UCSD-AML1 (cell line): ENCODE measurements at regions not wholly inside any gene's neighbourhood (a gene's known extent, or its start where the extent isn't known, plus 50 kb on each side); places are given as distances from the start of the nearest gene placed in this dataset.
"Not testable (repeated sequence)": the region's sequence is repeated elsewhere in the genome, so short reads cannot be mapped to it uniquely, and the experiment has no call there.

Source experiments
- DNase-seq: peaks from one replicate; lab custom pipeline; 2025; ENCODE audit not compliant: unreplicated experiment; lab: John Stamatoyannopoulos, UW

DNA sequence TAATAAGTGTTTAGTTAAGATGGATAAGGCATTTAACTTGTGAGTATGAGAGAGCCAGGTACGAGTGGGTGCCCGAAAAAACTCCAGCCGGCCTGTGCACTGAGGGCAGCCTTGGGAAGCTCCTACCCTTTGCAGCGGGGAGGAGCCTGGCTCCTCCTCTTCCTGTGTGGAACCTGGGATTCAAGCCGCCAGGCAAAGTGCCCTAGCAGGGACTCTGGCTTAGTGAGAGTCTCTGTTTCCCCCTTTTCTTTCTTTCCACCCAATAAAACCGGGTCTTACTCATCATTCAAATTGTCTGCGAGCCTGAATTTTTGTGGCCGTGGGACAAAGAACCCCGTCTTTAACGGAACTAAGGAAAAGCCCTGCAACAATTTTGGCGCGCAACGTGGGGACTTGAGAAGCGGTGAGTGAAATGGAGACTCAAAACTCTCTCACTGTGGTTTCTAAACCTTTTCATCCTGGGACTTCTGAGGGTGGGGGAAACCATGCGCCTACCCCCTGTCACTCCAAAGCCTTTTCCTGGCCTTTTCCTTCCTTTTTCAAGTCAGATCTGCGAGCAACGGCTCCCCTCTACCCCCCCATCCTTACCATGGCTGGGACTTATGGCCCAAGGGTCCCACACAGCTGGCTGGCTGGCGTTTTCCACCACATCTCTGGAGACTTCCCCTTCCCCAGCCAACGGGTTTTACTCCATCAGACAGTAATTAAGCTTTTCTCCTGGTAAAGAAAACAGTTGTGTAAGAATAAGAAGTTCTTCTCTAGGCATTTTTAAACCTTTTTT, 535.7 kb upstream of the ACO1 start:
- no peak for DNase-seq

DNA sequence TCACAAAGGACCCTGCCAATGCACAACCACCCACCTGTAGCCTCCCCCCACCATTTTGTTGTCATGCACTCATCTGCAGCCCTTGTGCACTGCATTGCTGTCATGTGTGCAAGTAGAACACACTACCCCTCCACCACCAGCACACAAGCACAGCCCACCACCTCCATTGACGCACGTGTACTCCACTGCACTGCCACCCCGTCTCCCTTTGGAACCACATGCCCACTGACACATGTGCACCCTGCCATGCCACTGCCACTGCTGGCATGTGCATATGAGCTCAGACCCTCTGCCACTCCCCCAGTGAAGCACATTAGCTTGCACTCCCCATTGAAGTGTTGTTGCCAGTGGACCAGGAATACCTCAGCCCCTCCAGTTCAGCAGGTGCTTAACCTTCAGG, 530.3 kb upstream of the ACO1 start:
- no peak for DNase-seq

DNA sequence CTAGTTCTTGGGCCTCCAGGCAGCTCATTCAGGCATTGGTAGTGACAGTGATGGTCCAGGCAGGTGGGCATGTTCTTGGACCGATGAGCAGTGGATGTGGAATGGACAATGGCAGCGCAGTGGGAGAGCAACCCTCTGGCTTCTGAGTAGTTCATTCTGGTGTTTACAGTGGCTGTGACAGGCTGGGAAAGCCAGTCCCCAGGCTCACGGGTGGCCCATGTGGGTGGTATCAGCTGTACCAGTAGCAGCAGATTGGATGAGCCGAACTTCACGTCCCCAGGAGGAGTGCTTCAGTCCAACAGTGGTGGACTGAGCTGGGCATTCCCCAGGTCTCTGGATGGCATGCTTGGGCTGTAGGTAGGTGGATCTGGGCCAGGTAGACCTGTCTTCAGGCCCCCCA, 515.6 kb upstream of the ACO1 start:
- DNase-seq, result no peak

DNA sequence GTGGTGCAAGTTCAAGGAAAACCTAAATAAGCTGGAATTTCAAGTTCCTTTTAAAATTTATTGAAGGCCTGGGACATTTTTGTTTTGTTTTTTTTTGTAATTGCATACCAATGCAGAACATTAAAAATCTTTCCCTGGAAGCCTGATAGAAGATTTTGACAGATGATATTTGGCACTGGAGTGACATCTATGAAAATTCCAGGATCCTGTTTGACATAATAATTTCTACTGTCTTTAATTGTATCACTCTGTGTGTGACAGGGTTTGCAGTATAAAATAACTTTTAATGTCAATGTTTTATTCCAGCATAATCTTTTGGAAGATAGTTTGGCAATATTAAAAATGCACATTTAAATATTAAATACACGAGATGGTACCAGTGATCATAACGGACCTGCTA, 514.2 kb upstream of the ACO1 start:
- no peak for DNase-seq

DNA sequence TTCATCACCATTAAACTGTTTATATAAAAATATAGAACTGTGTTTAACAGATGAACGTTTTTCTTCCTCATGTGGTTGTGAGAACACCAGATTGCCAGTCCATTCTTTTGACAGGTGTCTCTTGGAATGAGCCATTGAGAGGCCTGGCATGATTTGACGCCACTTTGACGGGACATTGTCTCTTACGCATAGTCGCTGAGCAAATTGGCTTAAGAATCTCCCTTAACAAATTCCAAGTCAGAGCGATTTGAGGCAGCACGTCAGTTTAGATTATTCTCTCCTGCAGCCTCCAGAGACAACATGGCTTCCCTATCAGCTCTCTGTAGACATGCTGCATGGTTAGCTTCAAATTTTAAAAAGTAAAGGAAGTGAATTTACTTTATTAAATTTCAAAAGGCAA, 510.7 kb upstream of the ACO1 start:
- no peak for DNase-seq

DNA sequence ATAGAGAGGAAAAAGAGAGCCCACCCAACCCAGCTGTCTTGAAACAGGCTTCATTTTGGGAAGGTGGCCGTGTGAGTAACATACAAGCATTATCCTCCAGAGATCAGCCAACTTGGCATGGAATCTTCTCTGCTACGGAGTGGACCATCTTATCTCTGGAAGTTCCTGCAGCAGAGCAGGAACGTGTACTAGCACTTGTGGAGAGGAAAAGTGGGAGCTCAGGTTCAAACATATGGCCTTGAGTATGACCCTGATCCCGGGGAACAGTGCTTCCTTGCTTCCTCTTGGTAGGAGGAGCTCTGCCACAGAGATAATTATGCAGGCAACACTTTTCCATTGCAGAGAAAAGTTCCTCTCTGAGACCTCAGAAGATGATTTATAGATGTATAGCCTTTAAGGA, 490.4 kb upstream of the ACO1 start:
- no peak for DNase-seq

DNA sequence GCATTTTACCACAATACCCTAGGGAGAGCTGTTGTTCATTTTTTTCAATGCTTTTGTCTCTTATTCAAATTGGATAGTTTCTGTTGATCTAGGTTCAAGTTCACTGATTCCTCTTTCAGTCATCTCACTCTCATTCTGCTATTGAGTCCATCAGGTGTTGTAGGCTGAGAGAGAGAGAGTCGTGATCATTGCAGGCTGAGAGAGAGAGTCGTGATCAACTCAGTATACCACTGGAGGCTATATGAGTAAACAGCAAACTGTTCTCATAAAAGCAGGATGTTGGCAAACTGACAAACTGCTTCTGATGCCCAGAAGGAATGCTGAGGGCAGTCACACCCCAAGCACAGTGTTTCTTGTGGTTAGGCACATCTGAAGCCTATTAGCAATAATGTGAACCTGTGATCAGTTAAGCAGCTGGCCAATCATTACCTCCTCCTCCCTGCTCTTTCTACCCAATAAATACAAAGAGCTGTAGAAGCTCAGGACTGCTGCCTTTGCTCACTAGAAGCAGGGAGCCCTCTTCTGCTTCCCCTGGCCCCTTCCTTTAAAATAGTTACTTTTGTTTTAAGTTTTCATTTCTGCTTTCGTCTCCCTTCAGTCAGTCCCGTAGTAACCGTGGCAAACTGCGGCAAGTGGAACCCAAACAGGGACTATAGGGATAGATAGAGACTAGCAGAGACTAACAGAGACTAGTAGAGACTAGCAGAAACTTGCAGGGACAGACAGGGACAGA, 476.1 kb upstream of the ACO1 start:
- DNase-seq, result no peak

DNA sequence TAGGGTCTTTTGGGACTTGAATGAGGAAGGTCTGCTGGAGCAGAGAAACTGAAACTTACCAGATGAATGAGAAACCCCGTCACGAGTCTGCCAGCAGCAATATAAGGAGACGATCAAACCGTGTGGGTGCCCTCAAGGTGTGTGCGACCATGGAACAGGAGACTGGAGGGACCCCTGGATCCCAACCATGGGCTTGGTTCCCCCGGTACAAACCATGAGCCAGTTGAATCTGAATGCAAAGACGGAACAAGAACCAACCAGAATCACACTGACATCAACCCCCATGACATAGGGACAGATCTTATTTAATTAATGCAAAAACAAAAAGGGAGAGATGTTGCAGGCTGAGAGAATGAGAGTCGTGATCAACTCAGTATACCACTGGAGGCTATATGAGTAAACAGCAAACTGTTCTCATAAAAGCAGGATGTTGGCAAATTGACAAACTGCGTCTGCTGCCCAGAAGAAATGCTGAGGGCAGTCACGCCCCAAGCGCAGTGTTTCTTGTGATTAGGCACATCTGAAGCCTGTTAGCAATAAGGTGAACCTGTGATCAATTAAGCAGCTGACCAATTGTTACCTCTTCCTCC, 475.5 kb upstream of the ACO1 start:
- no peak for DNase-seq

DNA sequence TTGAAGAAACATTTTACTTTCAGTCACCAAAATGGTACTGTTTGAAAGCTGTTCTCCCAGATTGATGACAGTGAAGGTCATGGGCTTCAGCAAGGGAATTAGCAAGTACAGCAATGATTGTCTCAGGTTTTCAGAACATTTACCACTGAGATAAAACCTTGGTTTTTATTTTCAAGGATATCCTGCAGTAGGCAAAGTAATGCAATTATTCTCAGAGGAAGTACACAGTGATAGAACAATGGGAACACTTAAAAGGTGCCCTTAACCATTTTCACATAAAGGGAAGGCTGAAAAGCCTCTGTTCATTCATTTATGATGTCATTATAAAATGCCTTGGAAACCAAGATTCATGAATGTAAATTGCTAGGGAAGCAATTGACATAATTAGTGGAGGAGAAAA, 471.8 kb upstream of the ACO1 start:
- no peak for DNase-seq

DNA sequence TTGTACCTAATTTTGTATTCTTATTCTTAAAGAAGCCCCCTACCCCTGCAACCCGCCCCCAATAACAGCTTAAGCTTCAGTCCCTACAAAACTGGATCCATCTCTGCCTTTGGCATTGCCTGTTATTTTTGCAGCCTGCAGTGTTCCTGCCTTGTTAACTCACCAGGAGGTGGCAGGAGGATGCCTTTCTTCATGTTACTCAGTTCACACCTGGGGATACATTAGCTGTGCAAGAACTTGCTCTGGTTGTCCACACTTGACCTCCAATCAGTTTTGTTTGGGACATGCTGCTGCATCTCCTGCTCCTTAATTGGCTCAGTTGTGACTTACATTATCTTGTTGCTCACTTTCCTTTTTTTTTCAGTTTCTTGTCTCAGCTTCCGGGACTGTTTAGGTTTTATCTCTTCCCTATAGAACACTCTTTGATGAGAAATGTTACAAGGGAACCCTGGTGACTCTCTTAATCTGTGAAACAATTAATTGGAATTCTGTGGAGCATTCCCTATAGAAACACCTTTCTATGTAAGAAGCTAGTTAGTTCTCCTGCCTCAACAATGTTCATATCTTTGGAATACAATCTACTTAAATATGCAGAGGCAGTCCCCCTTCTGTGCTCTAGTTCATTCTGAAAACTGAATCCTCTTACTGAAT, 467.7 kb upstream of the ACO1 start:
- DNase-seq, result no peak

DNA sequence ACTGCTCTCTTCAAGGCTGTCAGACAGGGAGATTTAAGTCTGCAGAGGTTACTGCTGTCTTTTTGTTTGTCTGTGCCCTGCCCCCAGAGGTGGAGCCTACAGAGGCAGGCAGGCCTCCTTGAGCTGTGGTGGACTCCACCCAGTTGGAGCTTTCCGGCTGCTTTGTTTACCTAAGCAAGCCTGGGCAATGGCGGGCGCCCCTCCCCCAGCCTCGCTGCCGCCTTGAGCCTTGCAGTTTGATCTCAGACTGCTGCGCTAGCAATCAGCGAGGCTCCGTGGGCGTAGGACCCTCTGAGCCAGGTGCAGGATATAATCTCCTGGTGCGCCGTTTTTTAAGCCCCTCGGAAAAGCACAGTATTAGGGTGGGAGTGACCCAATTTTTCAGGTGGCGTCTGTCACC, 446.7 kb upstream of the ACO1 start:
- DNase-seq, result not testable (repeated sequence)

DNA sequence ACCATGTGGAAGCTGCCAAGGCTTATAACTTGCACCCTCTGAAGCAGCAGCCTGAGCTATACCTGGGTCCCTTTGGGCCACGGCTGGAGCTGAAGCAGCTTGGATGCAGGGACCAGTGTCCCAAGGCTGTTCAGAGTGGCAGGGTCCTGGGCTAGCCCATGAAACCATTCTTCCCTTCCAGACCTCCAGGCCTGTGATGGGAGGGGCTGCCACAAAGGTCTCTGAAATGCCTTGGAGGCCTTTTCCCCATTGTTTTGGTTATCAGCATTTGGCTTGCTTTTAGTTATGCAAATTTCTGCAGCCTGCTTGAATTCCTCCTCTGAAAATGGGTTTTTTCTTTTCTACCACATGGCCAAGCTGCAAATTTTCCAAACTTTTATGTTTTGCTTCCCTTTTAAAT, 433.7 kb upstream of the ACO1 start:
- no peak for DNase-seq

DNA sequence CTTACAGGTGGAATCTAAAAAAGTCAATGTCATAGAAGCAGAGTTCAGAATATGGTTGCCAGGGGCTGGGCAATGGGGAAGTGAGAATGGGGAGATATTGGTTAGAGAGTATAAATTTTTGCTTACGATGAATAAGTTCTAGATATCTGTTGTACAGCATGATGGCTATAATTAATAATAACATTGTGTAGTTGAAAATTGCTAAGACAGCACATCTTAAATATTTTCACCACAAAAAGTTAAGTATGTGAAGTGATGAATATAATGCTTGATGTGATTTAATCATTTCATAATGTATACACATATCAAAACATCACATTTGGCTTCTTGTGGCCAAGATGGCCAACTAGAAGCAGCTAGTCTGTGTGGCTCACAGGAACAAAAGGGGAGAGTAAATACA, 425.9 kb upstream of the ACO1 start:
- no peak for DNase-seq

DNA sequence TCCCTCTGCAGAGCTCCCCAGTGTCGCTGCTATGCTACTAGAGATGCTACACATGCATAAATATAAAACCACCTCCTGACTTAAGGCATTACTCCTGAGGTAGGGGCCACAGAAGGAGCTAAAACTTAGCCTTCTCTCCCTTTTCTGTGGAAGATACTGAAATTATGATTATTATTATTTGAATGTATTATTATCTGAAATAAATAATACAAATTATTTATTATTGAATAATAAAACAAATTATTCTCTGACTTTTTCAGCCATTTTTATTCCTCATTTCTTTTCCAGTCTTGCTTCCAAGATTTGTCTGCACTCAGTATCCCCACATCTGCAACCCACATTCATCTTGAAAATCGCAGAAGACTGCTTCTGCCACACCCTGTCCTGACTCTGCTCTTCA, 414.9 kb upstream of the ACO1 start:
- no peak for DNase-seq

DNA sequence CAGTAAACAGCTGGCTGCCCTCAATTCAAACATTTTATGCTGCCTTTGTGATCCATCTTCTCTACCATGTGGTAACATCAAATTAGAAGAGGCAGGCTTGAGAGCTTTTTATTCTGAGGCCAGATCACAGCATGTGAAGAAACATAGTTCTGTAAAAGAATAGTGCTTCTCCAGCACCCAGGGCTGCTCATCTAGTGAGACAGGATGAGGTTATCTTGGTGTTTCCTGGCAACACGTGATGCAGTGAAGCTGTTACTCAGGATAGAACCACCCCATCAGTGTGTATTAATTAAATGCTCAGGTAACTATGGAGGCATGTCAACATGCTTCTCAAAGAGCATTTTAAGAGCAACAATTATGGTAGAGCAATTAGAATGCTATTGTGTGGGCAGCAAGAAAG, 400.5 kb upstream of the ACO1 start:
- DNase-seq, result no peak

DNA sequence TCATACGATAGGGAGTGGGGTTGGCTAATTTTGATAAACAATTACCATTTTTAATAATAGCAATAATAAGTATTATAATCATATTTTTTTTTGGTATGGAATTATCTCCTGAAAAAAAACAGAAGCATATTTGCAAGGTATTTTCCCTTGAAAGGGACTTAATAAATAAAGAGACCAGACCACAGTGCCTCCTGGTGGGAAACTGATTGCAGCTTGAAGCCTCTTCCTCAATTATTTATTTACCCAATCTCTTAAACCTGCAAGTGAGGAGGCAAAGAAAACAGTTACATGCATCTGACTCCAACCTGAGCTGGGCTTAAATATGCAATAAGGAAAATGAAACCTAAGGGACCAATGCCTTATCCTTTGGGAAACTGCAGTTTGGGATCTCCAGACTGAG, 388.1 kb upstream of the ACO1 start:
- DNase-seq, result no peak

DNA sequence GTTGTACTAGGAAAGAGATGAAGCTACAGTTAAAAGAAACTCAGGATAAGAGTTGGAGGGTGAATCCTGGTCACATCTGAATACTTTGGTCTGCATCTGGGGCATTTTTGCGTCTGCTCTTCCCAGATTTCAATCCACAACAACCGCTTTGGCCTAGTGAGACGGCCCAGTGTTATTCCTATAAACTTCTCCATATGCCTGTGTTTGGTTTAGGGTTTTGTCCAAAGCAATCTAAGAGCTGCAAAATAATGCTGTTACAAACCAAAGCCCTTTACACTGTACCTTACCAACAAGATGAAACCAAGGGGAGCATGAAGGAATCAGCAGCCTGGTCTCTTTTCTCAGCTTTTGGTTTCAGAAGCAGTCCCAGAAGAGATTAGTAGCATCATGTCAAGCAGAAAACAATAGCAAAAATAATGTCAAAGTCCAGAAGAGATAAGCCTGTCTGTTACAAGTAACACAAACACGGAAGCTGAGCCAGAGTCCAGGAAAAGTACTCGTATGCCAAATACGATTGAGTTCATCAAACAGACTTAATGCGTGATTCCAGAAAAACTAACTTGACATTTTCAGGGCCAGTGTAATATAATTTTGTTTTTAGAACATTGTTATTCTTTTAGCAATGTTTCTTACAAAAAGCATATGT, 379.9 kb upstream of the ACO1 start:
- DNase-seq, result no peak

DNA sequence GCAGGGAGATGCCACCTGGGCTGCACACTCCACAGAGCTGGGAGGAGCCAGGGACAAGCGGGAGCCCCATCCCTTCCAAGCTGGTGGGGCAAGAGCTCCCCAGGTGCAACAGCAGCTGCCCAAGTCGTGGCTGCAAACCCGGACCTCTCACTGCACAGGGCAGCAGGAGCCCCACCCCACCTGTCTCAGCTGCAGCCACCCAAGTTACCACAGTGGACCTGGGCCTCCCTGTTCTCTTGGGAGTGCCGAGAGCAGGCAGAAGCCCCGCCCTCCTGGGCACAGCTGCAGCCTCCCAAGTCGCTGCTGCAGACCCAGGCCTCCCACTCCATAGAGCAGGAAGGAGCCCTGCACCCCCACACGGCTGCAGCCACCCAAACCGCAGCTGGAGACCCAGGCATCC, 374.1 kb upstream of the ACO1 start:
- no peak for DNase-seq

DNA sequence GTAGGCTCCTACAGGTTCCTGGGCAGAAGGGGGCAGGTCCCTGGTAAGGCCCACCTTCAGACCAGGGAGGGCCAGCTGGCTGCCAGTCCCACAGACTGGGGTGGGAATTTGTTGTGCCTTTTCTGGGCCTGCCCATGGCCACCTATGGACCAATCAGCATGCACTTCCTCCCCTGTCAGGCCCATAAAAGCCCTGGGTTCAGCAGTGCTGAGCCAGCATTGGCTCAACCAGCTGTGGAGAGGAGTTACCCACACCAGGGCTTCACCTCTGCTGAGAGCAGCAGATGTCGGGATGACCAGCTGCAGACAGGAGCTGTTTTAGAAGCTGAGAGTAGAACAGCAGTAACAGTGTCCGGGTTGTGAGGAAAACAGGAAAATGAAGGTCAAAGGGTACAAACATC, 373.4 kb upstream of the ACO1 start:
- no peak for DNase-seq

DNA sequence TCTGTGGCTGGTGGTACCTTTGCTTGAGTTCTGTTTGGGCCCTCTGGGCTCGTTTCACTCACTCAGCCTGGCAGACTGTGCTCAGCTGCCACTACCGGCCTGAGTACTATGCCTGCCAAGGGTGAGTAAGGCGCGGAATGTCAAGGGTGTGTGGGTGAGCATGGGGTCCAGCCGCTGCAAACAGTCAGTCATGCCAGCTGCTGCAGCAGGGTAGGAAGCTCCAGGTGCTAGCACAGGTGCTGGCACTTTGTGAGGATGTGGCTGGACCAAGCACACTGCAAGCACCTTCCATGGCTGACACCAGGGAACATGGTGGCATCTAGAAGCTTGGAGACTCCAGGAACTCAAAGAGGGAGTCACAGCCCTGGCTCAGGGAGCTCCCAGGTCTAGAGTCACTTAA, 368.6 kb upstream of the ACO1 start:
- DNase-seq, result no peak

DNA sequence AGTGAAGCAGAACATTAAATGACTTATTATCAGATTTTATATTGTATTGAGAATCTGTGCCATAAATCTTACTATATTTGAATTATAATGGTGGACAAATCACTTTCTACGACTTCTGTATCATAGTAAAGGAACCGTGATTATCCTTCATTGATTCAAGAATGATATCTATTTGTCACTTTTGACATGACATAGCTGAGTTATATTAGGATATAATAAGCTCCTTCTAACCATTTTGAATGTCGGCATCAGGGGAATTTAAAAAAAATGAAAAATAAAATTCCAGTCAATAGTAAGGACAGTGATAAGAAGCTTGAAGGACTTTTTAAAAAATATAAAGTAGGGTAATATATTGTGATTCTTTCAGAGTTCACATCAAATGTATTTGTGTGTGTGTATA, 338.9 kb upstream of the ACO1 start:
- no peak for DNase-seq
